Fibroblast of skin of back (primary cell): ENCODE measurements at regions not wholly inside any gene's neighbourhood (a gene's known extent, or its start where the extent isn't known, plus 50 kb on each side); places are given as distances from the start of the nearest gene placed in this dataset.

Experiments
- DNase-seq: peaks from one replicate; pipeline ENCODE4 v3.0.0-alpha.2; 2013

GRCh38 chr6:103269581-103269980, 1590.1 kb downstream of the HACE1 start:
- no peak for DNase-seq

GRCh38 chr6:103268335-103268734, 1591.4 kb downstream of the HACE1 start:
- no peak for DNase-seq

- no peak for DNase-seq
Observed at GRCh38 chr6:103264020-103264419, 1595.7 kb downstream of the HACE1 start.

GRCh38 chr6:103255132-103255531, 1604.6 kb downstream of the HACE1 start:
- no peak for DNase-seq

GRCh38 chr6:103236923-103237322, 1622.8 kb downstream of the HACE1 start:
- DNase-seq, result no peak

GRCh38 chr6:103231181-103231580, 1628.5 kb downstream of the HACE1 start:
- no peak for DNase-seq

GRCh38 chr6:103215847-103216246, 1643.9 kb downstream of the HACE1 start:
- peak; percentile 20 for DNase-seq

- DNase-seq, result no peak
Observed at GRCh38 chr6:103210686-103211085, 1649.0 kb downstream of the HACE1 start.

- peak; percentile 12 for DNase-seq
Observed at GRCh38 chr6:103198386-103198785, 1661.3 kb downstream of the HACE1 start.

GRCh38 chr6:103193413-103193812, 1666.3 kb downstream of the HACE1 start:
- no peak for DNase-seq

- DNase-seq, result no peak
Observed at GRCh38 chr6:103191391-103192093, 1668.2 kb downstream of the HACE1 start.

- DNase-seq, result no peak
Observed at GRCh38 chr6:103184776-103185175, 1674.9 kb downstream of the HACE1 start.

- DNase-seq, result no peak
Observed at GRCh38 chr6:103183831-103184411, 1675.8 kb downstream of the HACE1 start.

GRCh38 chr6:103178193-103178592, 1681.5 kb downstream of the HACE1 start:
- no peak for DNase-seq

- peak; percentile 4 for DNase-seq
Observed at GRCh38 chr6:103177791-103178190, 1681.9 kb downstream of the HACE1 start.

GRCh38 chr6:103175056-103175455, 1684.7 kb downstream of the HACE1 start:
- DNase-seq, result no peak

GRCh38 chr6:103167345-103168071, 1692.2 kb downstream of the HACE1 start:
- peak; percentile 11 for DNase-seq

GRCh38 chr6:103154779-103155572, 1704.7 kb downstream of the HACE1 start:
- no peak for DNase-seq

GRCh38 chr6:103153016-103153415, 1706.7 kb downstream of the HACE1 start:
- DNase-seq, result peak; percentile 19

GRCh38 chr6:103142902-103143301, 1716.8 kb downstream of the HACE1 start:
- no peak for DNase-seq

GRCh38 chr6:103140308-103141027, 1719.3 kb downstream of the HACE1 start:
- no peak for DNase-seq

GRCh38 chr6:103139377-103139776, 1720.3 kb downstream of the HACE1 start:
- no peak for DNase-seq
